OCI-LY1 (cell line): ENCODE measurements at regions not wholly inside any gene's neighbourhood (a gene's known extent, or its start where the extent isn't known, plus 50 kb on each side); places are given as distances from the start of the nearest gene placed in this dataset.

Source experiments
- EZH2 ChIP-seq: fragments of 200-600 bp; sonication (generic), shearing (Covaris generic); IDR thresholded peaks from 2 replicates; pipeline ENCODE4 v1.8.0; 2017; ENCODE audit warnings: borderline replicate concordance, mixed run types, mild to moderate bottlenecking, antibody characterized with exemption, low read length, moderate library complexity, mixed read lengths
- TF ChIP-seq, protein P1 (sequence below): fragments of 200-600 bp; sonication (generic), shearing (Covaris generic); IDR thresholded peaks from 2 replicates; pipeline ENCODE4 v1.5.1; 2017; ENCODE audit warnings: mild to moderate bottlenecking, antibody characterized with exemption, low read length, moderate library complexity, mixed read lengths

DNA sequence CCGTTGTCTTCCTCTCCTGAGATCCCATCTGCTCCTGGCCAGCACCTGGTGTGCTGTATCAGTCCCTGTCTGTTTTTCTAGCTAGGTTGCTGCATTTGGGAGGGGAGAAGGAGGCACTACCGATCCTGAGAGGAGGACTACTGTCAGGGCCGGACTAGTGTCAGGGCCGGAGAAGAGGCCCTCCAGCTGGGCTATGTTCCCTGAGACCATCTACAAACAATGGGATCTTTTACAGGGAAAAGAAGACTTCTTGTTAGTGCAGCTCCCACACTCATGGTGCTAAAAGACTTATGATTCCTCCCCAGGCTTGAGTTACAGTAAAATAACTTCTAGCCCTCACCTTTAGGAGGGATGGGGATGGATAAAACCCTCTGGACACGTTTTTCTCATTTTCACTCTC lies 141.0 kb upstream of the TNR start:
- TF ChIP-seq, protein P1, sequence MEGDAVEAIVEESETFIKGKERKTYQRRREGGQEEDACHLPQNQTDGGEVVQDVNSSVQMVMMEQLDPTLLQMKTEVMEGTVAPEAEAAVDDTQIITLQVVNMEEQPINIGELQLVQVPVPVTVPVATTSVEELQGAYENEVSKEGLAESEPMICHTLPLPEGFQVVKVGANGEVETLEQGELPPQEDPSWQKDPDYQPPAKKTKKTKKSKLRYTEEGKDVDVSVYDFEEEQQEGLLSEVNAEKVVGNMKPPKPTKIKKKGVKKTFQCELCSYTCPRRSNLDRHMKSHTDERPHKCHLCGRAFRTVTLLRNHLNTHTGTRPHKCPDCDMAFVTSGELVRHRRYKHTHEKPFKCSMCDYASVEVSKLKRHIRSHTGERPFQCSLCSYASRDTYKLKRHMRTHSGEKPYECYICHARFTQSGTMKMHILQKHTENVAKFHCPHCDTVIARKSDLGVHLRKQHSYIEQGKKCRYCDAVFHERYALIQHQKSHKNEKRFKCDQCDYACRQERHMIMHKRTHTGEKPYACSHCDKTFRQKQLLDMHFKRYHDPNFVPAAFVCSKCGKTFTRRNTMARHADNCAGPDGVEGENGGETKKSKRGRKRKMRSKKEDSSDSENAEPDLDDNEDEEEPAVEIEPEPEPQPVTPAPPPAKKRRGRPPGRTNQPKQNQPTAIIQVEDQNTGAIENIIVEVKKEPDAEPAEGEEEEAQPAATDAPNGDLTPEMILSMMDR: no peak
- no peak for TF ChIP-seq EZH2
